Upper lobe of right lung (tissue), 1 donor: ENCODE measurements at regions not wholly inside any gene's neighbourhood (a gene's known extent, or its start where the extent isn't known, plus 50 kb on each side); places are given as distances from the start of the nearest gene placed in this dataset.
A peak's percentile ranks its signal among the peaks of the same experiment; 100 is the strongest.
"Not testable (repeated sequence)": the region's sequence is repeated elsewhere in the genome, so short reads cannot be mapped to it uniquely, and the experiment has no call there.

Experiments used
- ATAC-seq: fragments of 200-7000 bp; cut with Tn5 transposase; one replicate; pipeline ENCODE4 v1.9.1; 2020; ENCODE audit warnings: mild to moderate bottlenecking, moderate library complexity
- DNase-seq: peaks from one replicate; pipeline ENCODE4 v3.0.0-alpha.2; 2020
- H3K27ac ChIP-seq: fragments of 200-600 bp; one replicate; pipeline ENCODE4 v1.8.0; 2022
- H3K27me3 ChIP-seq: fragments of 200-600 bp; one replicate; pipeline ENCODE4 v1.8.0; 2022; ENCODE audit warnings: mild to moderate bottlenecking
- H3K36me3 ChIP-seq: fragments of 200-600 bp; one replicate; pipeline ENCODE4 v1.8.0; 2022
- H3K4me1 ChIP-seq: fragments of 200-600 bp; one replicate; pipeline ENCODE4 v1.8.0; 2022
- H3K4me3 ChIP-seq: fragments of 200-600 bp; one replicate; pipeline ENCODE4 v1.8.0; 2022; ENCODE audit warnings: mild to moderate bottlenecking
- H3K9me3 ChIP-seq: fragments of 200-600 bp; one replicate; pipeline ENCODE4 v1.8.0; 2022
- CTCF ChIP-seq: fragments of 200-600 bp; IDR thresholded peaks from one replicate; pipeline ENCODE4 v1.8.0; 2022; ENCODE audit warnings: antibody characterized with exemption
- intact Hi-C: fragments of 100-400 bp; cut with DNase I; formaldehyde crosslinking; loops from one replicate; pipeline ENCODE4 v1.11.0; 2022
- donor health status: DM: no; HTN: yes; CAD: no; lungs with severe emphysema.

- ATAC-seq (no peak), DNase-seq (no peak)
- no peak overlapping the region for H3K27ac ChIP-seq
- intact Hi-C loops, result no loop called here
- no peak overlapping the region for H3K4me3 ChIP-seq
- no peak for TF ChIP-seq CTCF
- no peaks in the 10 kb centered on the region for H3K9me3 ChIP-seq
- H3K4me1 ChIP-seq, result no peaks in the 10 kb centered on the region
- no peaks in the 10 kb centered on the region for H3K27me3 ChIP-seq
- H3K36me3 ChIP-seq, result no peaks in the 10 kb centered on the region
Observed at GRCh38 chr7:80036107-80036506, 98.5 kb upstream of the GNAI1 start.

GRCh38 chr7:80028717-80029116, 105.9 kb upstream of the GNAI1 start:
- intact Hi-C loops, result no loop called here

GRCh38 chr7:80027611-80028173, 106.9 kb upstream of the GNAI1 start:
- Histone ChIP-seq H3K4me1 (no peaks in the 10 kb centered on the region), H3K9me3 (no peaks in the 10 kb centered on the region), H3K27me3 (no peaks in the 10 kb centered on the region), H3K36me3 (no peaks in the 10 kb centered on the region), H3K27ac (no peak overlapping the region), H3K4me3 (no peak overlapping the region)
- DNase-seq (no peak), ATAC-seq (peak; percentile 44)
- TF ChIP-seq CTCF, result no peak
- intact Hi-C loops, result no loop called here

More at GRCh38 chr7:80028717-80029116, 105.9 kb upstream of the GNAI1 start:
- no peak for TF ChIP-seq CTCF
- Histone ChIP-seq H3K36me3 (no peaks in the 10 kb centered on the region), H3K4me1 (no peaks in the 10 kb centered on the region), H3K27ac (no peak overlapping the region), H3K4me3 (no peak overlapping the region), H3K27me3 (no peaks in the 10 kb centered on the region), H3K9me3 (no peaks in the 10 kb centered on the region)
- no peak for ATAC-seq
- DNase-seq, result no peak

GRCh38 chr7:80026766-80027165, 107.9 kb upstream of the GNAI1 start:
- H3K36me3 ChIP-seq, result no peaks in the 10 kb centered on the region
- H3K4me3 ChIP-seq, result no peak overlapping the region
- ATAC-seq (no peak), DNase-seq (no peak)
- no peak overlapping the region for H3K27ac ChIP-seq
- no peaks in the 10 kb centered on the region for H3K4me1 ChIP-seq
- no peaks in the 10 kb centered on the region for H3K27me3 ChIP-seq
- TF ChIP-seq CTCF, result no peak
- intact Hi-C loops, result no loop called here
- H3K9me3 ChIP-seq, result no peaks in the 10 kb centered on the region

GRCh38 chr7:80020277-80020676, 114.4 kb upstream of the GNAI1 start:
- H3K9me3 ChIP-seq, H3K36me3 ChIP-seq, ATAC-seq, H3K27me3 ChIP-seq, H3K4me1 ChIP-seq, intact Hi-C loops, H3K27ac ChIP-seq, H3K4me3 ChIP-seq: not testable (repeated sequence)
- peak; percentile 63 for DNase-seq

GRCh38 chr7:80019809-80020207, 114.8 kb upstream of the GNAI1 start:
- H3K4me1 ChIP-seq, DNase-seq, H3K36me3 ChIP-seq, H3K4me3 ChIP-seq, ATAC-seq, H3K27ac ChIP-seq, H3K9me3 ChIP-seq, H3K27me3 ChIP-seq, intact Hi-C loops: not testable (repeated sequence)
